HG02970 (cell line): ENCODE measurements at regions not wholly inside any gene's neighbourhood (a gene's known extent, or its start where the extent isn't known, plus 50 kb on each side); places are given as distances from the start of the nearest gene placed in this dataset.

ENCODE experiments used
- ATAC-seq: cut with Tn5 transposase; IDR thresholded peaks from one replicate; pipeline ENCODE4 v1.9.1; 2021; ENCODE audit warnings: mild to moderate bottlenecking, moderate library complexity, moderate number of reproducible peaks; ENCODE audit not compliant: unreplicated experiment, low FRiP score

GRCh38 chr4:38572793-38573192 is 91.2 kb upstream of the KLF3 start:
- ATAC-seq: no peak

GRCh38 chr4:38574559-38575333 is 89.3 kb upstream of the KLF3 start:
- no peak for ATAC-seq

- ATAC-seq: no peak
Measured at GRCh38 chr4:38576767-38577166, 87.2 kb upstream of the KLF3 start.

DNA sequence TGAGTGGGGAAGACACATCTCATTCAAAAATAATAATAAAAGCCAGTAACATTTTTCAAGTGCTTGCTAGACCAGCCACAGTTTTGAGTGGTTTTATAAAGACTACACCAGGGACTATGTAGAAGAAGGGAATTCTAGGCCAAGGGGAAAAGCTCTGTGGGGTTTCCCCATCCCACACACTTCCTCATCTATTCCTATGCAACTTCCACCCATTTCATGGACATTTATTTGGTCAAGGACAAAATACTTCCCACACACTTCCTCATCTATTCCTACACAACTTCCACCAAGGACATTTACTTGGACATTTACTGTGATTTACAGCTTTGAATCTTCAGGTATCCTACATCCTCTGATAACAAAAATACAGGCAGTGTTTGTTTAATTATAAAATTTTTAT is 86.5 kb upstream of the KLF3 start:
- ATAC-seq: no peak

- ATAC-seq: no peak
Measured at GRCh38 chr4:38581426-38582106, 82.4 kb upstream of the KLF3 start.

DNA sequence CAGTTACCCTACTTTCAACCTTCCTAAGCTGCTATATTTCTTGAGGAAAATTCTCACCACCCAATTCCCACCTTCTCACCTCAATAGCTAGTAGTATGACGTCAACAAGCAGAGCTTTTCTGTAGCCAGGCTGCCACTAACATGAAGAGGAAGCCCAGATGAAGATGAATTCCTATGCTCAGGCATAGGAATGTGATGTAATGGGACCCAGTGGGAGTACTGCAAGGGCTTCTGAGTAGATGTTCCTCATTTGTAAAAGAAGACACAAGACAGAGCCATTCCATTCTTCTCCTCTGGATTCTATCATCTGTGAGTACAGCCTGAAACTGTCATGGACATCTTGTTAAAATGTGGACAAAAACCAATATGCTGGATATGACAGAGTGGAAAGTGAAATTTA is 81.6 kb upstream of the KLF3 start:
- no peak for ATAC-seq

GRCh38 chr4:38582889-38583470 is 81.0 kb upstream of the KLF3 start:
- no peak for ATAC-seq

GRCh38 chr4:38585871-38586270 is 78.1 kb upstream of the KLF3 start:
- no peak for ATAC-seq

GRCh38 chr4:38587106-38587505 is 76.9 kb upstream of the KLF3 start:
- ATAC-seq: no peak

DNA sequence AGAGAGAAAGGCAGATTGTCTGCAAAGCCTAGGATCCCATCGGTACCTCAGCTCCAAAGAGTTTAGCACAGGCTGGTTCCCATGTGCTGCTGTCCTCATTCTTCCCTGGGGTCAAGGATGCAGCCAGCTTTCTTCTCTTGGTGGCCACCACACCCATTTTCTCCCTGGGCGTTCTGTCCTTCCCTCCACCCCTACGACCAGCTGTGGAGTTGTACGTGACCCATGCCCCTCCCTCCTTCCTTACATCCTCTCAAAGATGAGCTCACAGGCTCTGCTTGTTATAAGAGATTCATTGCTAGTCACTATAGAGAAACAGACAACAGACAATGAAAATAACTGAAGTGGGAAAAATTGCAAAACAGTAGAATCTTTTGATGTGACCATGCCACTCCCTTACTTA is 74.0 kb upstream of the KLF3 start:
- ATAC-seq: no peak

GRCh38 chr4:38591617-38592337 is 72.2 kb upstream of the KLF3 start:
- ATAC-seq: no peak

- ATAC-seq: no peak
Measured at GRCh38 chr4:38598489-38598888, 65.5 kb upstream of the KLF3 start.

DNA sequence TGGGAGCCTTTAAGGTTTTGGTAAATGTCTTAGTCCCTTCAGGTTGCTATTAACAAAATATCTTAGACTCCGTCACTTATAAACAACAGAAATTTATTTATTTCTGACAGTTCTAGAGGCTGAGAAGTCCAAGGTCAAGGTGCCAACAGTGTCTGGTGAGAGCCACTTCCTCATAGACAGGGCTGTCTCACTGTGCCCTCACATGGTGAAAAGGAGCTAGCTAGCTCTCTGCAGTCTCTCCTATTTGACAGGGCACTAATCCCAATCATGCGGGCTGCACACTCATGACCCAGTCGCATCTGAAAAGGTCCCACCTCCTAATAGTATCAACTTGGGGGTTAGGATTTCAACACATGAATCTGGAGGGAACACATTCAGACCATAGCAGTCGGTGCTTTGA is 63.4 kb upstream of the KLF3 start:
- no peak for ATAC-seq

DNA sequence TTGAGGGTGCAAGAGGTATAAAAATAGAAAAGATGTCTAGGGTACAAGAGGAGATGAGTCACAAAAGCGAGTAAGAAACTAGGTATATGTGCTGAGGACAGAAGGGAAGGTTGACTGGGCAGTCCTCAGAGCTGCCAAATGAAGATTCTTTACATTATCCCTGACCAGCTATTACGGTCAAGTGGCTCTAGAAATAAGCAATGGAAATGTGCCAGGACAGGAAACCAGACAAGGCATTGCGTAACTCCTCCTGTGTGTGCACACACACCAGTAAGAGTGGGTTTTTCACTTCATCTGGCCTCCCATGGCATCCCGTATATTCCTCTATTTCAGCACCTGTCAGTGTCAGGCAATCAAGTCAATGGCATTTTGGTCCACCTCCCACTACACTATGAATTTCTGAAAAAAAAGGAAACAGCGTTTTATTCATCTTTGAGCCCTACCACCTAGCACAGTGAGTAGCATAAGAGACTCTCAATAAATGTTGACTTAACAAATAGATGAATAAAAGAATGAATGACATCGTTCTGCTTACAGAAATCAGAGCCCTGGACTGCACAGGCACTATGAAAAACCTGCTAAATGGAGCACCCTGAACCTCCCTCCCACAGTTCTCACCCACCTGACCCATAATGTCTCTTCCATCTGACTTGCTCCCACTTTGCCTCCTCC is 62.6 kb upstream of the KLF3 start:
- no peak for ATAC-seq

GRCh38 chr4:38601916-38602291 is 62.1 kb upstream of the KLF3 start:
- ATAC-seq: no peak

DNA sequence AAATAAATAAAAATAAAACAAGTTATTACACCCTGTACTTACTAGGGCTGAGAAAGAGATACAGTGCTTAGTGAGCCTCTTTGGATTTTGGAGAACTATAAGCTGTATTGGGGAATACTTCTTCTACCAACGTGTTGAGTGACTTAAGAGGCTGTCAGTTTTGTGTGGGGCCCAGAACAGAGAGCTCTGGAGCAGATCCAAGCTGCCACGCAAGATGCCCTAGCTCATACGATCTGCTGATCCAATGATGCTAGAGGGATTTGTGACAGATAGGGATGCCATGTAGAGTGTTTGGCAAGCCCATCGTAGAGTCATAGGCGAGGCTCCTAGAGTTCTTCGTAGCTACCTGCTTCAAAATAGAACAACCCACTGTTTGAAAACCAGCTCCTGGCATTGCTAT is 60.3 kb upstream of the KLF3 start:
- ATAC-seq: no peak

DNA sequence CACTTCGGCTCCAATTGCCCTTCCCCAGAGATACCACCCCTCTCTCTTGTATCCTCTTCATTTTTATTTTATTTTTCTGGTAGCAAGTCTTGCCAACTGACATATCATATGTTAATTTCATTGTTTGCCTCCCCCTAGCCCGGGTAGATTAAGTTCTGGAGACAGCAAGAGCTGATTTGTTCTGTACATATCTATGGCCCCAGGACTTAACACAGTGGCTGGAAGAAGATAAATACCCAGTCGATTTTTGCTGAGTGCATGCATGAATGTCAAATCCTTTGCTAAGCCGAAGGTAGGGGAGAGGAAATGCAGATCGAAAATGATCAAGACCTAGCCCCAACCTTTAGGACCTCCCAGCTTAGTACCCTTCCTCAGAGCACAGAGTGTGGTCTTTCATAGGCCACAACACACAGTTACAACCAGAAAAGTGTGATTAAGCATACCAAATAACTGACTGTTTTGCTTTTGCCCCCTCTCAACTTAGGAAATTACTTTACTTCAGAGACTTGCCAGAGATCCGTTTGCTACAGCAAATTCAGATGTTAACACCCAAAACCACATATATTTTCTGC is 58.7 kb upstream of the KLF3 start:
- no peak for ATAC-seq

GRCh38 chr4:38605753-38606586 is 58.0 kb upstream of the KLF3 start:
- no peak for ATAC-seq

DNA sequence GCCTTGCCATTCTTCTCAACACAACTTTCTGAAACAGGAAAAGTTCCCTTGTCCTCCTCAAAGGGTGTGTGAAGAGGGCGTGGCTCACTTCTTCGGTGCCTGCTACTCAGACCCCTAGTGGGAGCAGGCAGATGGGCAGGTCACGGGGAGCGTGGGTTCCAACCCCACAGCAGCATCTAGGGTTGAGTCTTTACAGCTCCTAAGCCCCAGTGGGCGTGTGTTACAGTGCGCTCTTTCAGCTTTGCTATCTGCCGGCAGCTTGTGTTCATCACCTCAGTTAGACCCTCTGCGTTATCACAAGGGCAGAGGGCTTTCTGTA is 57.5 kb upstream of the KLF3 start:
- ATAC-seq: no peak

- ATAC-seq: no peak
Measured at GRCh38 chr4:38609614-38610013, 54.4 kb upstream of the KLF3 start.
